Endothelial cell of umbilical vein (primary cell): ENCODE measurements at regions not wholly inside any gene's neighbourhood (a gene's known extent, or its start where the extent isn't known, plus 50 kb on each side); places are given as distances from the start of the nearest gene placed in this dataset.
"Not testable (repeated sequence)": the region's sequence is repeated elsewhere in the genome, so short reads cannot be mapped to it uniquely, and the experiment has no call there.

ENCODE experiments used
- BruUV-seq: library from RNA; stranded (reverse); fragments of 400-500 nt; replicated peaks from 2 replicates; lab custom pipeline; 2021; lab: Mats Ljungman, UMichigan
- CTCF ChIA-PET: fragments of 300-600, 350-600 bp; sonication (Branson Sonifier 250); formaldehyde crosslinking; loops from one replicate; lab custom pipeline; 2021; ENCODE audit warnings: antibody characterized with exemption, inconsistent platforms; lab: Charles Lee
- POLR2A ChIA-PET: fragments of 300-600, 350-600 bp; sonication (Branson Sonifier 250); formaldehyde crosslinking; loops from one replicate; lab custom pipeline; 2021; ENCODE audit warnings: antibody characterized with exemption, inconsistent platforms; lab: Charles Lee
- DNase-seq: peaks from one replicate; pipeline ENCODE4 v3.0.0-alpha.2; 2011; ENCODE audit warnings: low read depth, low spot score
- FAIRE-seq: peaks from 2 replicates; lab custom pipeline; 2011; peaks lifted over from hg19 to GRCh38; lab: Jason Lieb, UNC
- H2AFZ ChIP-seq: 2 replicates; pipeline ENCODE4 v1.6.0; 2012; ENCODE audit warnings: low read depth, low read length, control low read depth, inconsistent platforms
- H3K27ac ChIP-seq: 2 replicates; pipeline ENCODE4 v1.5.1; 2011; ENCODE audit warnings: low read depth, mild to moderate bottlenecking, control low read depth, low read length, moderate library complexity; ENCODE audit not compliant: insufficient read depth
- H3K27me3 ChIP-seq, 2 experiments: 2 replicates each; pipeline versions ENCODE4 v1.6.0 to v1.6.1; 2011; ENCODE audit warnings: low read length in 2 of 2, mixed read lengths in 1 of 2; ENCODE audit not compliant: control insufficient read depth in 2 of 2, insufficient read depth in 2 of 2
- H3K36me3 ChIP-seq, 2 experiments: 2 replicates in 1 of 2; 3 replicates in 1 of 2; pipeline ENCODE4 v1.5.1; 2011; ENCODE audit warnings: low read length in 2 of 2, mild to moderate bottlenecking in 1 of 2, moderate library complexity in 1 of 2; ENCODE audit not compliant: control insufficient read depth in 2 of 2, insufficient read depth in 2 of 2; ENCODE audit errors: extremely low read depth in 1 of 2
- H3K4me1 ChIP-seq: 3 replicates; pipeline ENCODE4 v1.5.1; 2011; ENCODE audit warnings: mild to moderate bottlenecking, low read length; ENCODE audit not compliant: control insufficient read depth, insufficient read depth; ENCODE audit errors: extremely low read depth
- H3K4me2 ChIP-seq: 2 replicates; pipeline ENCODE4 v1.6.1; 2011; ENCODE audit warnings: low read length, control low read depth, mixed read lengths; ENCODE audit not compliant: insufficient read depth
- H3K4me3 ChIP-seq, 3 experiments: fragments of 200-600 bp in 1 of 3; sonication (generic), shearing (Covaris generic) in 1 of 3; replicated peaks in 1 of 3; 2 replicates each; pipeline ENCODE4 v1.5.1; 2011 to 2016; ENCODE audit warnings: control low read depth in 3 of 3, low read length in 3 of 3, mild to moderate bottlenecking in 2 of 3, inconsistent platforms in 1 of 3, low read depth in 1 of 3, moderate library complexity in 1 of 3; ENCODE audit not compliant: insufficient read depth in 1 of 3
- H3K79me2 ChIP-seq: 2 replicates; pipeline ENCODE4 v1.6.0; 2012; ENCODE audit warnings: low read length, inconsistent platforms; ENCODE audit not compliant: control insufficient read depth, insufficient read depth
- H3K9ac ChIP-seq: replicated peaks from 2 replicates; pipeline ENCODE3; 2011; ENCODE audit warnings: low read length, control low read depth; ENCODE audit not compliant: insufficient read depth; ENCODE audit errors: extremely low read depth
- H3K9me1 ChIP-seq: replicated peaks from 3 replicates; pipeline ENCODE4 v1.6.0; 2011; ENCODE audit warnings: mild to moderate bottlenecking, low read length; ENCODE audit not compliant: control insufficient read depth, insufficient read depth; ENCODE audit errors: extremely low read depth
- H3K9me3 ChIP-seq: replicated peaks from 2 replicates; pipeline ENCODE4 v1.5.1; 2012; ENCODE audit warnings: low read length, inconsistent platforms; ENCODE audit not compliant: control insufficient read depth, insufficient read depth
- H4K20me1 ChIP-seq: replicated peaks from 2 replicates; pipeline ENCODE3; 2011; ENCODE audit warnings: mild to moderate bottlenecking, low read length; ENCODE audit not compliant: control insufficient read depth, insufficient read depth; ENCODE audit errors: extremely low read depth
- CTCF ChIP-seq, 2 donors: IDR thresholded peaks; 1 replicate in 1 of 2; 2 replicates in 1 of 2; pipeline ENCODE4 v1.5.1; 2011; ENCODE audit warnings: low read length in 2 of 2, mild to moderate bottlenecking in 2 of 2, moderate library complexity in 2 of 2, control low read depth in 1 of 2, inconsistent platforms in 1 of 2, low read depth in 1 of 2; ENCODE audit not compliant: insufficient read depth in 1 of 2; ENCODE audit errors: extremely low read depth in 1 of 2
- EZH2 ChIP-seq: IDR thresholded peaks from 2 replicates; pipeline ENCODE4 v1.6.1; 2012; ENCODE audit warnings: borderline replicate concordance, low read depth, mild to moderate bottlenecking, moderate library complexity, low read length, inconsistent platforms; ENCODE audit not compliant: severe bottlenecking
- FOS ChIP-seq: IDR thresholded peaks from 2 replicates; pipeline ENCODE4 v1.6.1; 2011; ENCODE audit warnings: mild to moderate bottlenecking, low read length, moderate library complexity, borderline replicate concordance; ENCODE audit not compliant: insufficient read depth
- GATA2 ChIP-seq: IDR thresholded peaks from 2 replicates; pipeline ENCODE4 v1.7.0; 2011; ENCODE audit warnings: low read depth, mild to moderate bottlenecking, moderate library complexity, mixed read lengths, low read length; ENCODE audit not compliant: insufficient read length, insufficient read depth
- MAX ChIP-seq: IDR thresholded peaks from 2 replicates; pipeline ENCODE4 v1.6.1; 2011; ENCODE audit not compliant: insufficient read depth, insufficient read length
- POLR2A ChIP-seq: IDR thresholded peaks from 2 replicates; pipeline ENCODE4 v1.6.1; 2012; ENCODE audit warnings: low read depth, mild to moderate bottlenecking, control low read depth, low read length
- POLR2AphosphoS5 ChIP-seq: IDR thresholded peaks from 2 replicates; pipeline ENCODE4 v1.6.1; 2012; ENCODE audit warnings: low read depth, mild to moderate bottlenecking, control low read depth, low read length, moderate library complexity; ENCODE audit not compliant: insufficient read depth
- dilution Hi-C: fragments of 300-500 bp; cut with MboI; formaldehyde crosslinking; loops from one replicate; pipeline ENCODE4 v1.15.0; 2019; ENCODE audit warnings: low sequenced_read_pairs; ENCODE audit not compliant: extremely low pct_ligation_motif_present
- intact Hi-C: fragments of 100-400 bp; cut with micrococcal nuclease; formaldehyde crosslinking; loops from one replicate; pipeline ENCODE4 v1.10.0; 2022

- TF ChIP-seq CTCF (IDR thresholded peaks at IDR 0.05; ENCODE audit: extremely low read depth in 1 of 2, insufficient read depth in 1 of 2, low read depth in 1 of 2, low read length in 2 of 2) (no peak), POLR2A (no peak), POLR2AphosphoS5 (no peak), EZH2 (no peak), FOS (no peak), MAX (no peak), GATA2 (no peak)
- intact Hi-C loops: no loop called here
These were observed 61.1 kb upstream of the KPNA3 start for GRCh38 chr13:49853535-49853934.

GRCh38 chr13:49852460-49852859 is 60.0 kb upstream of the KPNA3 start:
- H3K9me1 ChIP-seq, H3K9ac ChIP-seq, intact Hi-C loops, H3K79me2 ChIP-seq, H2AFZ ChIP-seq, POLR2A ChIA-PET, DNase-seq, H3K9me3 ChIP-seq, H3K4me3 ChIP-seq, H4K20me1 ChIP-seq, BruUV-seq, H3K27ac ChIP-seq, H3K27me3 ChIP-seq, FAIRE-seq, dilution Hi-C loops, H3K4me1 ChIP-seq, H3K4me2 ChIP-seq, H3K36me3 ChIP-seq, CTCF ChIA-PET: not testable (repeated sequence)

More at GRCh38 chr13:49853535-49853934, 61.1 kb upstream of the KPNA3 start:
- dilution Hi-C loops: no loop called here
- DNase-seq: no peak
- Histone ChIP-seq H3K9ac (no peak overlapping the region), H3K79me2 (no peaks in the 10 kb centered on the region), H3K4me2 (no peak overlapping the region), H3K4me1 (no peaks in the 10 kb centered on the region), H3K27ac (no peak overlapping the region), H4K20me1 (no peaks in the 10 kb centered on the region), H3K27me3 (peaks cover 0 to 4% of the 10 kb centered on the region in 2 experiments), H3K36me3 (no peaks in the 10 kb centered on the region), H3K9me3 (no peaks in the 10 kb centered on the region), H3K4me3 (no peak overlapping the region), H3K9me1 (no peaks in the 10 kb centered on the region), H2AFZ (no peak overlapping the region)
- no TSS peak for BruUV-seq
- POLR2A ChIA-PET: no interaction called here
- FAIRE-seq: no peak
- CTCF ChIA-PET: no interaction called here
